ENCODE measurements at regions not wholly inside any gene's neighbourhood (a gene's known extent, or its start where the extent isn't known, plus 50 kb on each side); places are given as distances from the start of the nearest gene placed in this dataset.
"Not testable (repeated sequence)": the region's sequence is repeated elsewhere in the genome, so short reads cannot be mapped to it uniquely, and the experiment has no call there.

GRCh38 chr1:221604390-221604789 is 137.5 kb downstream of the DUSP10 start:
- TF ChIP-seq, protein P1, sequence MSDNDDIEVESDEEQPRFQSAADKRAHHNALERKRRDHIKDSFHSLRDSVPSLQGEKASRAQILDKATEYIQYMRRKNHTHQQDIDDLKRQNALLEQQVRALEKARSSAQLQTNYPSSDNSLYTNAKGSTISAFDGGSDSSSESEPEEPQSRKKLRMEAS (IDR thresholded peaks at IDR 0.05; ENCODE audit: insufficient read depth, insufficient read length): not testable (repeated sequence)
- TF ChIP-seq, protein P2, sequence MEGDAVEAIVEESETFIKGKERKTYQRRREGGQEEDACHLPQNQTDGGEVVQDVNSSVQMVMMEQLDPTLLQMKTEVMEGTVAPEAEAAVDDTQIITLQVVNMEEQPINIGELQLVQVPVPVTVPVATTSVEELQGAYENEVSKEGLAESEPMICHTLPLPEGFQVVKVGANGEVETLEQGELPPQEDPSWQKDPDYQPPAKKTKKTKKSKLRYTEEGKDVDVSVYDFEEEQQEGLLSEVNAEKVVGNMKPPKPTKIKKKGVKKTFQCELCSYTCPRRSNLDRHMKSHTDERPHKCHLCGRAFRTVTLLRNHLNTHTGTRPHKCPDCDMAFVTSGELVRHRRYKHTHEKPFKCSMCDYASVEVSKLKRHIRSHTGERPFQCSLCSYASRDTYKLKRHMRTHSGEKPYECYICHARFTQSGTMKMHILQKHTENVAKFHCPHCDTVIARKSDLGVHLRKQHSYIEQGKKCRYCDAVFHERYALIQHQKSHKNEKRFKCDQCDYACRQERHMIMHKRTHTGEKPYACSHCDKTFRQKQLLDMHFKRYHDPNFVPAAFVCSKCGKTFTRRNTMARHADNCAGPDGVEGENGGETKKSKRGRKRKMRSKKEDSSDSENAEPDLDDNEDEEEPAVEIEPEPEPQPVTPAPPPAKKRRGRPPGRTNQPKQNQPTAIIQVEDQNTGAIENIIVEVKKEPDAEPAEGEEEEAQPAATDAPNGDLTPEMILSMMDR (IDR thresholded peaks at IDR 0.05; ENCODE audit: extremely low read depth in 1 of 2, insufficient read depth in 1 of 2, low read depth in 1 of 2, low read length in 2 of 2): not testable (repeated sequence)
- not testable (repeated sequence) for TF ChIP-seq EZH2 (IDR thresholded peaks at IDR 0.05; ENCODE audit: borderline replicate concordance, low read depth, low read length, severe bottlenecking); POLR2A (IDR thresholded peaks at IDR 0.05; ENCODE audit: low read depth, low read length); GATA2 (IDR thresholded peaks at IDR 0.05; ENCODE audit: insufficient read depth, insufficient read length, low read depth, low read length); POLR2AphosphoS5 (IDR thresholded peaks at IDR 0.05; ENCODE audit: insufficient read depth, low read depth, low read length); JUN (IDR thresholded peaks at IDR 0.05; ENCODE audit: borderline replicate concordance, insufficient read depth, insufficient read length, low read depth); FOS (IDR thresholded peaks at IDR 0.05; ENCODE audit: borderline replicate concordance, insufficient read depth, low read length); MYC (IDR thresholded peaks at IDR 0.05; ENCODE audit: low read depth, low read length)
